ENCODE measurements at regions not wholly inside any gene's neighbourhood (a gene's known extent, or its start where the extent isn't known, plus 50 kb on each side); places are given as distances from the start of the nearest gene placed in this dataset.

- TF ChIP-seq, protein P1, sequence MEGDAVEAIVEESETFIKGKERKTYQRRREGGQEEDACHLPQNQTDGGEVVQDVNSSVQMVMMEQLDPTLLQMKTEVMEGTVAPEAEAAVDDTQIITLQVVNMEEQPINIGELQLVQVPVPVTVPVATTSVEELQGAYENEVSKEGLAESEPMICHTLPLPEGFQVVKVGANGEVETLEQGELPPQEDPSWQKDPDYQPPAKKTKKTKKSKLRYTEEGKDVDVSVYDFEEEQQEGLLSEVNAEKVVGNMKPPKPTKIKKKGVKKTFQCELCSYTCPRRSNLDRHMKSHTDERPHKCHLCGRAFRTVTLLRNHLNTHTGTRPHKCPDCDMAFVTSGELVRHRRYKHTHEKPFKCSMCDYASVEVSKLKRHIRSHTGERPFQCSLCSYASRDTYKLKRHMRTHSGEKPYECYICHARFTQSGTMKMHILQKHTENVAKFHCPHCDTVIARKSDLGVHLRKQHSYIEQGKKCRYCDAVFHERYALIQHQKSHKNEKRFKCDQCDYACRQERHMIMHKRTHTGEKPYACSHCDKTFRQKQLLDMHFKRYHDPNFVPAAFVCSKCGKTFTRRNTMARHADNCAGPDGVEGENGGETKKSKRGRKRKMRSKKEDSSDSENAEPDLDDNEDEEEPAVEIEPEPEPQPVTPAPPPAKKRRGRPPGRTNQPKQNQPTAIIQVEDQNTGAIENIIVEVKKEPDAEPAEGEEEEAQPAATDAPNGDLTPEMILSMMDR (IDR thresholded peaks at IDR 0.05; ENCODE audit: borderline replicate concordance, extremely low read depth, low read length, poor library complexity, severe bottlenecking): no peak
- no peak for TF ChIP-seq EZH2 (IDR thresholded peaks at IDR 0.05; ENCODE audit: borderline replicate concordance, low read depth, low read length, severe bottlenecking)
These were observed 389.4 kb upstream of the RORB start for GRCh38 chr9:74107692-74108091.
